ENCODE measurements at regions not wholly inside any gene's neighbourhood (a gene's known extent, or its start where the extent isn't known, plus 50 kb on each side); places are given as distances from the start of the nearest gene placed in this dataset.

DNA sequence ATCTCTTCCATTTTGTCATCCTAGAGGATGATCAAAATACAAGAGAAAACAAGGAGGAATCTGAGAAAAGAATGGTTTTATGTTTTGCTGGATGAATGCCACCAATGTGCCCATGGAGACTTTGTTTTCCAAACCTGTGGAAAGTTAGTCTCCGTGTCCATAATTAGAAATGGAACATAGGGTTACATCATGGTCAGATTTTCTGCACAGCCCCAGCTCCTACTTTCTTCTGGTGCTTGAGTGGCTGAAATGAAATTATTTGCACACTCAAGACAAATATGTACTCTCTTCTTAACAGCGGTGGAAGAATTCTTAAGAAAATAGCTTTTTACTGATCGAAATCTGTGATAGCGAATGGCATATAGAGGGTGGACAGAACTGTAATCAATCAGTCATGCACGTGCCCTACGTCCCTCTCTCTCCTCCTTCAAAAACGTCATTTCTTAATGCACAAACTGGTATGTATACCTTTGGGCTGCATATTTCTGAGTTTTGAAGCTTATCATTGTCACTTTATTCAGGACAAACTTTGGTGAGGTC is 825.2 kb downstream of the AACS start:
- Histone ChIP-seq H3K27ac (ENCODE audit: low read depth in 1 of 2, low read length in 1 of 2) (peak overlapping the region in 1 of 2 donors; percentile 33), H3K4me1 (ENCODE audit: control insufficient read depth in 5 of 5, insufficient read depth in 5 of 5, low read length in 5 of 5) (peaks cover 0 to 1% (median 0%) of the 10 kb centered on the region in 5 donors), H3K36me3 (ENCODE audit: control insufficient read depth in 4 of 4, insufficient read depth in 4 of 4, low read length in 4 of 4) (no peaks in the 10 kb centered on the region), H3K4me3 (no peak overlapping the region), H3K9me3 (ENCODE audit: control insufficient read depth in 4 of 4, insufficient read depth in 3 of 4, low read length in 3 of 4) (peaks cover 0 to 2% (median 0%) of the 10 kb centered on the region in 4 donors), H3K27me3 (ENCODE audit: control insufficient read depth in 3 of 3, insufficient read depth in 3 of 3, low read length in 2 of 3) (no peaks in the 10 kb centered on the region), H3K9ac (ENCODE audit: insufficient read depth in 1 of 2, low read length in 2 of 2) (no peak overlapping the region)
- DNase-seq (peak in 2 of 3 donors; percentile 7 to 19), ATAC-seq (ENCODE audit: insufficient read depth, low FRiP score) (no peak)
- TF ChIP-seq, protein P1, sequence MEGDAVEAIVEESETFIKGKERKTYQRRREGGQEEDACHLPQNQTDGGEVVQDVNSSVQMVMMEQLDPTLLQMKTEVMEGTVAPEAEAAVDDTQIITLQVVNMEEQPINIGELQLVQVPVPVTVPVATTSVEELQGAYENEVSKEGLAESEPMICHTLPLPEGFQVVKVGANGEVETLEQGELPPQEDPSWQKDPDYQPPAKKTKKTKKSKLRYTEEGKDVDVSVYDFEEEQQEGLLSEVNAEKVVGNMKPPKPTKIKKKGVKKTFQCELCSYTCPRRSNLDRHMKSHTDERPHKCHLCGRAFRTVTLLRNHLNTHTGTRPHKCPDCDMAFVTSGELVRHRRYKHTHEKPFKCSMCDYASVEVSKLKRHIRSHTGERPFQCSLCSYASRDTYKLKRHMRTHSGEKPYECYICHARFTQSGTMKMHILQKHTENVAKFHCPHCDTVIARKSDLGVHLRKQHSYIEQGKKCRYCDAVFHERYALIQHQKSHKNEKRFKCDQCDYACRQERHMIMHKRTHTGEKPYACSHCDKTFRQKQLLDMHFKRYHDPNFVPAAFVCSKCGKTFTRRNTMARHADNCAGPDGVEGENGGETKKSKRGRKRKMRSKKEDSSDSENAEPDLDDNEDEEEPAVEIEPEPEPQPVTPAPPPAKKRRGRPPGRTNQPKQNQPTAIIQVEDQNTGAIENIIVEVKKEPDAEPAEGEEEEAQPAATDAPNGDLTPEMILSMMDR (IDR thresholded peaks at IDR 0.05; ENCODE audit: control extremely low read depth, extremely low read depth), result no peak
- WGBS, 2 donors, result 59 to 70% methylated on average over 7 of the region's 7 CpGs

DNA sequence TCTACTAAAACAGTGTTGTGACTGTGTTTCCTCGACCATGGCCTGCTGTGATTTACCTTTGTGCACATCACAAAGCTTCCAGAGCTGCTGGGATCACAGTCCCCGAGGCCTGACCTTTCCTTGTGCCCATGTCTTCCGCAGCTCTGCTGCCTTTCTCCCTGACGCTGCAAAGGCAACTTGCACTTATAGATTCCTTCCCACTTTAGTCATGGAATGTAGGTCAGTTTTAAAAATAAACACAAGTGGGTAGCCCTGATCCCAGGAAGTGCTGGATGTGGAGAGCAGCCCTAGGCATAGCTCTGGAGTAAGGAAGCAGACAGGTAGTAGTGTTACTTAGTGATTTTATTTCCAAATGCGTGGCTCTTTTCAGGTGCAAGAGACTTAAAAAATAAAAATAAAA is 825.7 kb downstream of the AACS start:
- ATAC-seq (ENCODE audit: insufficient read depth, low FRiP score) (peak; percentile 66), DNase-seq (peak; percentile 19 to 55 (median 27))
- Histone ChIP-seq H3K36me3 (ENCODE audit: control insufficient read depth in 4 of 4, insufficient read depth in 4 of 4, low read length in 4 of 4) (no peaks in the 10 kb centered on the region), H3K4me1 (ENCODE audit: control insufficient read depth in 5 of 5, insufficient read depth in 5 of 5, low read length in 5 of 5) (peaks cover 0 to 1% (median 0%) of the 10 kb centered on the region in 5 donors), H3K9ac (ENCODE audit: insufficient read depth in 1 of 2, low read length in 2 of 2) (no peak overlapping the region), H3K9me3 (ENCODE audit: control insufficient read depth in 4 of 4, insufficient read depth in 3 of 4, low read length in 3 of 4) (peaks cover 0 to 2% (median 0%) of the 10 kb centered on the region in 4 donors), H3K4me3 (no peak overlapping the region), H3K27me3 (ENCODE audit: control insufficient read depth in 3 of 3, insufficient read depth in 3 of 3, low read length in 2 of 3) (no peaks in the 10 kb centered on the region), H3K27ac (ENCODE audit: low read depth in 1 of 2, low read length in 1 of 2) (peak overlapping the region in 1 of 2 donors; percentile 0)
- TF ChIP-seq, protein P1 (IDR thresholded peaks at IDR 0.05; ENCODE audit: control extremely low read depth, extremely low read depth), result no peak
- 33 to 44% methylated on average over 5 of the region's 5 CpGs for WGBS, 2 donors

GRCh38 chr12:125892276-125892675 is 827.0 kb downstream of the AACS start:
- H3K9ac ChIP-seq (ENCODE audit: insufficient read depth in 1 of 2, low read length in 2 of 2), result no peak overlapping the region
- TF ChIP-seq, protein P1 (IDR thresholded peaks at IDR 0.05; ENCODE audit: control extremely low read depth, extremely low read depth), result no peak
- DNase-seq, result no peak
- no peak overlapping the region for H3K27ac ChIP-seq (ENCODE audit: low read depth in 1 of 2, low read length in 1 of 2)
- ATAC-seq (ENCODE audit: insufficient read depth, low FRiP score), result no peak
- no peak overlapping the region for H3K4me3 ChIP-seq
- H3K9me3 ChIP-seq (ENCODE audit: control insufficient read depth in 4 of 4, insufficient read depth in 3 of 4, low read length in 3 of 4), result peaks cover 0 to 2% (median 0%) of the 10 kb centered on the region in 4 donors
- H3K27me3 ChIP-seq (ENCODE audit: control insufficient read depth in 3 of 3, insufficient read depth in 3 of 3, low read length in 2 of 3), result no peaks in the 10 kb centered on the region
- H3K4me1 ChIP-seq (ENCODE audit: control insufficient read depth in 5 of 5, insufficient read depth in 5 of 5, low read length in 5 of 5), result peaks cover 0 to 1% (median 0%) of the 10 kb centered on the region in 5 donors
- no peaks in the 10 kb centered on the region for H3K36me3 ChIP-seq (ENCODE audit: control insufficient read depth in 4 of 4, insufficient read depth in 4 of 4, low read length in 4 of 4)
- WGBS, 2 donors, result 77 to 86% methylated on average over 1 of the region's 1 CpG

- TF ChIP-seq, protein P1 (IDR thresholded peaks at IDR 0.05; ENCODE audit: control extremely low read depth, extremely low read depth), result no peak
- ATAC-seq (ENCODE audit: insufficient read depth, low FRiP score) (no peak), DNase-seq (no peak)
- WGBS, 2 donors, result 80 to 81% methylated on average over 2 of the region's 2 CpGs
- Histone ChIP-seq H3K4me1 (ENCODE audit: control insufficient read depth in 5 of 5, insufficient read depth in 5 of 5, low read length in 5 of 5) (no peaks in the 10 kb centered on the region), H3K27ac (ENCODE audit: low read depth in 1 of 2, low read length in 1 of 2) (no peak overlapping the region), H3K9me3 (ENCODE audit: control insufficient read depth in 4 of 4, insufficient read depth in 3 of 4, low read length in 3 of 4) (peaks cover 0 to 2% (median 0%) of the 10 kb centered on the region in 4 donors), H3K9ac (ENCODE audit: insufficient read depth in 1 of 2, low read length in 2 of 2) (no peak overlapping the region), H3K4me3 (no peak overlapping the region), H3K36me3 (ENCODE audit: control insufficient read depth in 4 of 4, insufficient read depth in 4 of 4, low read length in 4 of 4) (no peaks in the 10 kb centered on the region), H3K27me3 (ENCODE audit: control insufficient read depth in 3 of 3, insufficient read depth in 3 of 3, low read length in 2 of 3) (no peaks in the 10 kb centered on the region)
Observed at GRCh38 chr12:125902991-125903390, 837.8 kb downstream of the AACS start.
